ENCODE measurements at regions not wholly inside any gene's neighbourhood (a gene's known extent, or its start where the extent isn't known, plus 50 kb on each side); places are given as distances from the start of the nearest gene placed in this dataset.

DNA sequence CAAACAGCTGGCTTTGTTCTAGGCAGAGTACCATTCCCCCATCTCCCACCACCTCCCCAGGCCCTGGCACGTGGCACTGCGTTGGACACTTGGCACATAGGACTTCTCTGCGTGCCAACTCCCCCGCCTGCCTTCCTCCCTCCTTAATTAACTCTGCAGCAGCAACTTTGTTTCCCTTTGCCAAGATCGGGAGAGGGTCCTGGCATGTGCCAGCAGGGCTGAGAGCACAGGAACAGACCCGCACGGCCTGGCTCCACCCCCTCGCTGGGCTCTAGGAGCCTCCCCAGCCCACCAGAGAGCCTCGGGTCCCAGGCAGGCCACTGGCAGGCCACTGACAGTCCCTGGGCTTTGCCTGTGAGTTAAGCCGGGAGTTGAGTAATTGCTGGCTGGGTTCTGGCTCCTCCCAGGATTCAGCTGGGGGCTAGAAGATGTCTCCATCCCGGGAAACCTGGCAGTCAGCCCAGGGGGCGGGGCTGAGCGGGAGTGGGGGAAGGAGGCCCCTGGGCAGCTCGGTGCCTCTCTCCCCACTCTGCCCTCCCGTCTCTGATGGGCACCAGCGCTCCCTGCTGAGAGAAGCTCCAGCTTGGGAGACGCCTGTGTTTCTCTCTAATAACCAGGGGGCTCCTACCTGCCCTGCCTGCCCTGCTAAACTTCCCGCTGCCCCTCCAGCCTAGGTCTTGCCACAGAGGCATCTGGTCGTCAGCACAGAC, 224.0 kb upstream of the TNRC6C start:
- H3K4me1 ChIP-seq (ENCODE audit: insufficient read depth, low read length) = no peaks in the 10 kb centered on the region
- ChIA-PET POLR2A (ENCODE audit: unreplicated experiment) (no interaction called here), CTCF (no interaction called here)
- H3K79me2 ChIP-seq (ENCODE audit: low read length) = no peaks in the 10 kb centered on the region
- peaks cover 8% of the 10 kb centered on the region; the same call in 1 of the 2 replicates for H3K9me3 ChIP-seq (ENCODE audit: low read length)
- TF ChIP-seq EZH2 (IDR thresholded peaks at IDR 0.05; ENCODE audit: low read length, unreplicated experiment) (no peak), EZH2phosphoT487 (IDR thresholded peaks at IDR 0.05; ENCODE audit: borderline replicate concordance, low read length) (no peak)
- TF ChIP-seq, protein P1, sequence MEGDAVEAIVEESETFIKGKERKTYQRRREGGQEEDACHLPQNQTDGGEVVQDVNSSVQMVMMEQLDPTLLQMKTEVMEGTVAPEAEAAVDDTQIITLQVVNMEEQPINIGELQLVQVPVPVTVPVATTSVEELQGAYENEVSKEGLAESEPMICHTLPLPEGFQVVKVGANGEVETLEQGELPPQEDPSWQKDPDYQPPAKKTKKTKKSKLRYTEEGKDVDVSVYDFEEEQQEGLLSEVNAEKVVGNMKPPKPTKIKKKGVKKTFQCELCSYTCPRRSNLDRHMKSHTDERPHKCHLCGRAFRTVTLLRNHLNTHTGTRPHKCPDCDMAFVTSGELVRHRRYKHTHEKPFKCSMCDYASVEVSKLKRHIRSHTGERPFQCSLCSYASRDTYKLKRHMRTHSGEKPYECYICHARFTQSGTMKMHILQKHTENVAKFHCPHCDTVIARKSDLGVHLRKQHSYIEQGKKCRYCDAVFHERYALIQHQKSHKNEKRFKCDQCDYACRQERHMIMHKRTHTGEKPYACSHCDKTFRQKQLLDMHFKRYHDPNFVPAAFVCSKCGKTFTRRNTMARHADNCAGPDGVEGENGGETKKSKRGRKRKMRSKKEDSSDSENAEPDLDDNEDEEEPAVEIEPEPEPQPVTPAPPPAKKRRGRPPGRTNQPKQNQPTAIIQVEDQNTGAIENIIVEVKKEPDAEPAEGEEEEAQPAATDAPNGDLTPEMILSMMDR (conservative IDR thresholded peaks at IDR 0.05; ENCODE audit: low read depth, low read length) = no peak
- ATAC-seq (no peak), DNase-seq (no peak)
- no peaks in the 10 kb centered on the region for H3F3A ChIP-seq (ENCODE audit: low read length, unreplicated experiment)
- no peak overlapping the region for H3K27ac ChIP-seq (ENCODE audit: low read length)
- H3K9ac ChIP-seq (ENCODE audit: low read length) = no peak overlapping the region
- H3K9me2 ChIP-seq (replicated peaks; ENCODE audit: low read length) = no peaks in the 10 kb centered on the region
- no peak overlapping the region for H2AFZ ChIP-seq (ENCODE audit: low read length)
- no peaks in the 10 kb centered on the region for H4K20me1 ChIP-seq (ENCODE audit: low read length)
- no peak overlapping the region for H3K4me3 ChIP-seq (ENCODE audit: low read length)
- H3K36me3 ChIP-seq (ENCODE audit: low read depth, low read length) = no peaks in the 10 kb centered on the region
- BruUV-seq (replicated peaks) = no TSS peak
- no peak overlapping the region for H3K4me2 ChIP-seq (ENCODE audit: low read length)
- intact Hi-C loops (cut with micrococcal nuclease) = loop anchor here (10.0 kb wide), 1 partner anchor 280 kb away; no protein-coding TSS in a partner anchor
- peaks cover 86% of the 10 kb centered on the region for H3K27me3 ChIP-seq (ENCODE audit: low read length)

DNA sequence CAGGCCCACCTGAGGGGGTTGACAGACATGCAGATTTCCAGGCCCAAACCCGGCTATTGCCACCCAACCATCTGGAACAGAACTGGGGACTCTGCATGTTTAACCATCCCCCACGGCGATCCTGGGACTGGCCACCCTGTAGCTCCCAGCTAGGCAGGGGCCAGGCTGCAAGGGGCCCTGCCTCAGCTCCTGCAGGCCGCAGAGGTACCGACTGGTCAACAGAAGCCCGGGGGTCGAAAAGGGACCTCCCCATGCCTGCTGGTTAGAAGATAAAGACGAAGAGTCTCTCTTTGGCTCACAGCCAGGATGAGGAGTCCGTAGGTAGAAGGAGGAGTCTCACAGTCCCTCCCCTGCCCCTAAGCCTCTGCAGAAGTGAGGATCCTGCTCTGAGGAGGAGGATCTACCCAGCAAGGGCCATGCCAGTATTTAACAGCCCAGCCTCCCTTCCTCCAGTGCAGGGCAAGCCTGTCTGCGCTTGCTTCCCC, 223.4 kb upstream of the TNRC6C start:
- Histone ChIP-seq H3K9me2 (replicated peaks; ENCODE audit: low read length) (no peaks in the 10 kb centered on the region), H3K4me3 (ENCODE audit: low read length) (no peak overlapping the region), H3K79me2 (ENCODE audit: low read length) (no peaks in the 10 kb centered on the region), H2AFZ (ENCODE audit: low read length) (no peak overlapping the region), H3K4me1 (ENCODE audit: insufficient read depth, low read length) (no peaks in the 10 kb centered on the region), H3K4me2 (ENCODE audit: low read length) (no peak overlapping the region), H3K9ac (ENCODE audit: low read length) (no peak overlapping the region), H4K20me1 (ENCODE audit: low read length) (no peaks in the 10 kb centered on the region), H3K36me3 (ENCODE audit: low read depth, low read length) (no peaks in the 10 kb centered on the region), H3K27me3 (ENCODE audit: low read length) (peaks cover 84% of the 10 kb centered on the region), H3F3A (ENCODE audit: low read length, unreplicated experiment) (no peaks in the 10 kb centered on the region), H3K27ac (ENCODE audit: low read length) (no peak overlapping the region), H3K9me3 (ENCODE audit: low read length) (peaks cover 8% of the 10 kb centered on the region; the same call in 1 of the 2 replicates)
- no TSS peak for BruUV-seq (replicated peaks)
- intact Hi-C loops (cut with micrococcal nuclease) = loop anchor here (10.0 kb wide), 1 partner anchor 280 kb away; no protein-coding TSS in a partner anchor
- ChIA-PET CTCF (no interaction called here), POLR2A (ENCODE audit: unreplicated experiment) (interaction anchor here (0.6 kb wide), 1 partner anchor 903 kb away, joined by 5 read pairs; no protein-coding TSS in a partner anchor)
- ATAC-seq (no peak), DNase-seq (no peak)
- TF ChIP-seq, protein P1 (conservative IDR thresholded peaks at IDR 0.05; ENCODE audit: low read depth, low read length) = no peak
- no peak for TF ChIP-seq EZH2 (IDR thresholded peaks at IDR 0.05; ENCODE audit: low read length, unreplicated experiment)
- no peak for TF ChIP-seq EZH2phosphoT487 (IDR thresholded peaks at IDR 0.05; ENCODE audit: borderline replicate concordance, low read length)

All from PC-3 (cell line).